Caco-2 (cell line): ENCODE measurements at regions not wholly inside any gene's neighbourhood (a gene's known extent, or its start where the extent isn't known, plus 50 kb on each side); places are given as distances from the start of the nearest gene placed in this dataset.

Source experiments
- BruUV-seq: library from RNA; stranded (reverse); fragments of 400-500 nt; replicated peaks from 2 replicates; lab custom pipeline; 2021; lab: Mats Ljungman, UMichigan
- CTCF ChIA-PET: fragments of 300-600 bp; sonication (Branson Sonifier 250); formaldehyde crosslinking; loops from one replicate; lab custom pipeline; 2022; ENCODE audit warnings: antibody characterized with exemption; lab: Charles Lee
- POLR2A ChIA-PET: fragments of 300-600 bp; sonication (Branson Sonifier 250); formaldehyde crosslinking; loops from one replicate; lab custom pipeline; 2022; ENCODE audit warnings: antibody characterized with exemption; lab: Charles Lee
- DNase-seq, 2 experiments: peaks; one replicate each; pipeline versions ENCODE4 v3.0.0 to v3.0.0-alpha.2; 2020 to 2022
- H3K27me3 ChIP-seq: replicated peaks from 2 replicates; pipeline ENCODE4 v1.6.0; 2011; ENCODE audit warnings: low read length; ENCODE audit not compliant: control insufficient read depth, insufficient read depth
- H3K36me3 ChIP-seq: 2 replicates; pipeline ENCODE4 v1.5.1; 2011; ENCODE audit warnings: low read length; ENCODE audit not compliant: control insufficient read depth, insufficient read depth
- H3K4me1 ChIP-seq: fragments of 250-450 bp; sonication (Bioruptor Pico); 2 replicates; pipeline ENCODE4 v1.5.1; 2020; ENCODE audit warnings: mild to moderate bottlenecking
- H3K4me3 ChIP-seq: 2 replicates; pipeline ENCODE4 v1.5.1; 2011; ENCODE audit warnings: low read depth, mild to moderate bottlenecking, control low read depth, low read length
- H3K9me3 ChIP-seq: fragments of 250-450 bp; sonication (Bioruptor Pico); 2 replicates; pipeline ENCODE4 v1.5.1; 2020; ENCODE audit warnings: mild to moderate bottlenecking, moderate library complexity
- H3K27ac Mint-ChIP-seq: one replicate; pipeline ENCODE4 v1.8.0; 2022; ENCODE audit warnings: mixed read lengths; ENCODE audit not compliant: unreplicated experiment
- H3K27me3 Mint-ChIP-seq: one replicate; pipeline ENCODE4 v1.8.0; 2022; ENCODE audit warnings: mixed read lengths; ENCODE audit not compliant: insufficient read depth, unreplicated experiment
- H3K36me3 Mint-ChIP-seq: one replicate; pipeline ENCODE4 v1.8.0; 2022; ENCODE audit warnings: mild to moderate bottlenecking, mixed read lengths; ENCODE audit not compliant: insufficient read depth, unreplicated experiment
- H3K4me1 Mint-ChIP-seq: one replicate; pipeline ENCODE4 v1.8.0; 2022; ENCODE audit warnings: low read depth, mixed read lengths; ENCODE audit not compliant: unreplicated experiment
- H3K4me3 Mint-ChIP-seq: one replicate; pipeline ENCODE4 v1.8.0; 2022; ENCODE audit warnings: mild to moderate bottlenecking, moderate library complexity, mixed read lengths; ENCODE audit not compliant: unreplicated experiment
- H3K9me3 Mint-ChIP-seq: one replicate; pipeline ENCODE4 v1.8.0; 2022; ENCODE audit warnings: mixed read lengths; ENCODE audit not compliant: unreplicated experiment
- intact Hi-C: fragments of 100-400 bp; cut with micrococcal nuclease; formaldehyde crosslinking; loops from one replicate; pipeline ENCODE4 v1.10.0; 2022; ENCODE audit not compliant: unreplicated experiment
- TF ChIP-seq, protein P1 (sequence below), 2 experiments: fragments of 200-600 bp in 1 of 2; IDR thresholded peaks; 1 replicate in 1 of 2; 2 replicates in 1 of 2; pipeline versions ENCODE4 v1.5.1 to v1.8.0; 2011 to 2022; ENCODE audit warnings: antibody characterized with exemption in 1 of 2, control low read depth in 1 of 2, inconsistent platforms in 1 of 2, low read depth in 1 of 2, low read length in 1 of 2, mild to moderate bottlenecking in 1 of 2, moderate library complexity in 1 of 2; ENCODE audit not compliant: insufficient read depth in 1 of 2, severe bottlenecking in 1 of 2, unreplicated experiment in 1 of 2

DNA sequence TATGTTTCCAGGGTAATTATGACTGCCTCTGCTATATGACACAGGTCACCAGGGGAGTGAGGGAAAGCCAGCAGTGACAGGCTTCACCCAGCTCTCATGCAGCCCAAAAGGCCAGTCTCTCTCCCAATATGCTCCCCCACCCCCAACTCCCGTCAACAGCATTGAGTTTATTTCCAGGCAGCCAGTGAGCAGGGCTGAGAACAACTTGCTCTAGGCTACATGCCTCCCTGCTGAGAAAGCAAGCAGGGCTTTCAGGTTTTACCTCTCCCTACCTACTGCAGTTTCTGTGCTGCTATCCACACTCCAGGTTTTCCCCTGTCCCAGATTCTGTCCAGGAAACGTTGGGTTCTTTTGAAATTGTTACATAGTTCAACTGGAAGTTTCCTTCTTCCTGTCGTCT lies 291.4 kb downstream of the PABPC4L start:
- H3K4me1 Mint-ChIP-seq: no peaks in the 10 kb centered on the region
- Histone ChIP-seq H3K4me3 (no peak overlapping the region), H3K9me3 (no peaks in the 10 kb centered on the region), H3K36me3 (no peaks in the 10 kb centered on the region), H3K27me3 (no peaks in the 10 kb centered on the region), H3K4me1 (no peaks in the 10 kb centered on the region)
- peaks cover 20% of the 10 kb centered on the region for H3K9me3 Mint-ChIP-seq
- intact Hi-C loops: no loop called here
- H3K27ac Mint-ChIP-seq: no peak overlapping the region
- BruUV-seq: no TSS peak
- CTCF ChIA-PET: no interaction called here
- TF ChIP-seq, protein P1, sequence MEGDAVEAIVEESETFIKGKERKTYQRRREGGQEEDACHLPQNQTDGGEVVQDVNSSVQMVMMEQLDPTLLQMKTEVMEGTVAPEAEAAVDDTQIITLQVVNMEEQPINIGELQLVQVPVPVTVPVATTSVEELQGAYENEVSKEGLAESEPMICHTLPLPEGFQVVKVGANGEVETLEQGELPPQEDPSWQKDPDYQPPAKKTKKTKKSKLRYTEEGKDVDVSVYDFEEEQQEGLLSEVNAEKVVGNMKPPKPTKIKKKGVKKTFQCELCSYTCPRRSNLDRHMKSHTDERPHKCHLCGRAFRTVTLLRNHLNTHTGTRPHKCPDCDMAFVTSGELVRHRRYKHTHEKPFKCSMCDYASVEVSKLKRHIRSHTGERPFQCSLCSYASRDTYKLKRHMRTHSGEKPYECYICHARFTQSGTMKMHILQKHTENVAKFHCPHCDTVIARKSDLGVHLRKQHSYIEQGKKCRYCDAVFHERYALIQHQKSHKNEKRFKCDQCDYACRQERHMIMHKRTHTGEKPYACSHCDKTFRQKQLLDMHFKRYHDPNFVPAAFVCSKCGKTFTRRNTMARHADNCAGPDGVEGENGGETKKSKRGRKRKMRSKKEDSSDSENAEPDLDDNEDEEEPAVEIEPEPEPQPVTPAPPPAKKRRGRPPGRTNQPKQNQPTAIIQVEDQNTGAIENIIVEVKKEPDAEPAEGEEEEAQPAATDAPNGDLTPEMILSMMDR (IDR thresholded peaks at IDR 0.05; ENCODE audit: insufficient read depth in 1 of 2, low read depth in 1 of 2, low read length in 1 of 2, severe bottlenecking in 1 of 2, unreplicated experiment in 1 of 2): no peak
- H3K36me3 Mint-ChIP-seq: no peaks in the 10 kb centered on the region
- H3K4me3 Mint-ChIP-seq: no peak overlapping the region
- H3K27me3 Mint-ChIP-seq: no peaks in the 10 kb centered on the region
- no peak for DNase-seq
- POLR2A ChIA-PET: no interaction called here

DNA sequence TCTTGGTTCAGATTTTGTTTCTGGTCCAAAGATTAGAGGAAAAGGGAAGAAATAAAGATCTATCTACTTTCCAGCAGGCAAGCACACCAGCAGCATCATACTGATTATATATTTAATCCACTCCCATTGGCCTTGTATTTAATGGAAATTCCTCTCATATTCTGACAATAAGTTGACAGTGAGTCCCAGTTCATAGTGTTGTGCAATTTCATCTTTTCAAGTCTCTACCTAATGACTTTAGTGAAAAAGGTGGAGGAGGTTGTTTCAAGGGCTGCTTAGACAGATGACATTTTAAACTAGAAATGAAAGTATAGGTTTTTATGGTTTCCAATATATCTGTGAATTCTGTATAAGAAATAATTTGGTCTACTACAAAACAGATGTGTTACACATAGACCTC lies 298.6 kb downstream of the PABPC4L start:
- H3K4me1 Mint-ChIP-seq: no peaks in the 10 kb centered on the region

DNA sequence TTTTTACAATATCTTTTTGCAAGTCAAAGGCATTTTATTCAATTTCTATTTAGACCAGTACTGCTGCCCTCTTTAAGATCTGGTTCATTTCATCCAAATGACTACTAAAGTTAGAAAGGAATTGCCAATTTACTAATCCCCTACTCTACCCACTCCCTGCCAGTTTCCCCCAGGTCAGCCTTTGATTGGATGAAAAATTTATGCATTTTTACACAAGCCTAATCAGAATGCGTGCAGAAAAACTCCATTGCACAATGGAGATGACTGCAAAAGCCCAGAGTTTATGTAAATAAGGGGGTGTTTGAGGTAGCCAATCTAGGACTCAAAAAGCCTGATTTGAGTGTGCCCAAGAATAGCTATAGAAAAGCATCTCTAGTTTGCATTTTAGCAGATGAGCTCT lies 310.6 kb downstream of the PABPC4L start:
- Histone ChIP-seq H3K9me3 (no peaks in the 10 kb centered on the region), H3K27me3 (no peaks in the 10 kb centered on the region), H3K36me3 (no peaks in the 10 kb centered on the region), H3K4me3 (no peak overlapping the region), H3K4me1 (no peaks in the 10 kb centered on the region)
- H3K27me3 Mint-ChIP-seq: no peaks in the 10 kb centered on the region
- ChIA-PET POLR2A (no interaction called here), CTCF (no interaction called here)
- BruUV-seq: no TSS peak
- no peak overlapping the region for H3K27ac Mint-ChIP-seq
- H3K4me1 Mint-ChIP-seq: no peaks in the 10 kb centered on the region
- no peak overlapping the region for H3K4me3 Mint-ChIP-seq
- peaks cover 30% of the 10 kb centered on the region for H3K9me3 Mint-ChIP-seq
- TF ChIP-seq, protein P1 (IDR thresholded peaks at IDR 0.05; ENCODE audit: insufficient read depth in 1 of 2, low read depth in 1 of 2, low read length in 1 of 2, severe bottlenecking in 1 of 2, unreplicated experiment in 1 of 2): no peak
- intact Hi-C loops: no loop called here
- DNase-seq: no peak
- H3K36me3 Mint-ChIP-seq: no peaks in the 10 kb centered on the region

More for the DNA sequence above, 298.6 kb downstream of the PABPC4L start:
- Histone ChIP-seq H3K9me3 (no peaks in the 10 kb centered on the region), H3K36me3 (no peaks in the 10 kb centered on the region), H3K27me3 (no peaks in the 10 kb centered on the region), H3K4me1 (no peaks in the 10 kb centered on the region), H3K4me3 (no peak overlapping the region)
- ChIA-PET CTCF (no interaction called here), POLR2A (no interaction called here)
- Mint-ChIP-seq H3K36me3 (no peaks in the 10 kb centered on the region), H3K27ac (no peak overlapping the region), H3K27me3 (peaks cover 4% of the 10 kb centered on the region), H3K9me3 (peaks cover 9% of the 10 kb centered on the region), H3K4me3 (no peak overlapping the region)
- no TSS peak for BruUV-seq
- TF ChIP-seq, protein P1 (IDR thresholded peaks at IDR 0.05; ENCODE audit: insufficient read depth in 1 of 2, low read depth in 1 of 2, low read length in 1 of 2, severe bottlenecking in 1 of 2, unreplicated experiment in 1 of 2): no peak
- DNase-seq: no peak
- intact Hi-C loops: no loop called here
